Brain microvascular endothelial cell (primary cell): ENCODE measurements at regions not wholly inside any gene's neighbourhood (a gene's known extent, or its start where the extent isn't known, plus 50 kb on each side); places are given as distances from the start of the nearest gene placed in this dataset.

Experiments used
- DNase-seq: peaks from one replicate; pipeline ENCODE4 v3.0.0-alpha.2; 2020
- H3K27ac ChIP-seq: fragments of 250-450 bp; sonication (Bioruptor Pico); 2 replicates; pipeline ENCODE4 v1.5.1; 2020; ENCODE audit warnings: mild to moderate bottlenecking, moderate library complexity
- H3K27me3 ChIP-seq: fragments of 250-450 bp; sonication (Bioruptor Pico); replicated peaks from 2 replicates; pipeline ENCODE4 v1.5.1; 2020; ENCODE audit warnings: mild to moderate bottlenecking
- H3K36me3 ChIP-seq: fragments of 250-450 bp; sonication (Bioruptor Pico); replicated peaks from 2 replicates; pipeline ENCODE4 v1.5.1; 2020; ENCODE audit warnings: mild to moderate bottlenecking
- H3K4me3 ChIP-seq: 2 replicates; pipeline ENCODE4 v1.5.1; 2011; ENCODE audit warnings: low read depth, mild to moderate bottlenecking, control low read depth, low read length, moderate library complexity
- in situ Hi-C: cut with HindIII; loops from 2 replicates; pipeline ENCODE4 v1.10.0; 2017; ENCODE audit warnings: low sequenced_read_pairs, low pct_ligation_motif_present
- TF ChIP-seq, protein P1 (sequence below): IDR thresholded peaks from 2 replicates; pipeline ENCODE4 v1.5.1; 2011; ENCODE audit warnings: low read depth, mild to moderate bottlenecking, moderate library complexity, low read length, control low read depth, inconsistent platforms; ENCODE audit errors: missing control alignments

DNA sequence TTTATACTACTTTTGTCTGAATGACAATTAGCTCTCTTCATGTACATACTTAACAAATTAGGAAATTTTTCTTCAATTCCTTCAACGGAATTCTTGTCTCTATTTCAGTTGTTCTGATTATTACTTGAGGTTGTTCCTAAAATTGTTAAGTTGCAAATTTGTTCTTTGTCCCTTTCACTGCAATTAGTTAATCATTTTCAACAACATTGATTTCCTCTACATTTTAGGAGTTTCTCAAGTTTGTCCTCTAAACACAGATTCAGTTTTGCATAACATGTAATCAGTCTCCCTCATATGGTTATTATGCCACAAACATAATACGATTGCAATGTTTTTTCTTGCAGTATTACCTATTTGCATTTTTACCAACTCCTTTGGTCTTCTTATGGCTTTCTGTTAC, 283.5 kb downstream of the SV2B start:
- TF ChIP-seq, protein P1, sequence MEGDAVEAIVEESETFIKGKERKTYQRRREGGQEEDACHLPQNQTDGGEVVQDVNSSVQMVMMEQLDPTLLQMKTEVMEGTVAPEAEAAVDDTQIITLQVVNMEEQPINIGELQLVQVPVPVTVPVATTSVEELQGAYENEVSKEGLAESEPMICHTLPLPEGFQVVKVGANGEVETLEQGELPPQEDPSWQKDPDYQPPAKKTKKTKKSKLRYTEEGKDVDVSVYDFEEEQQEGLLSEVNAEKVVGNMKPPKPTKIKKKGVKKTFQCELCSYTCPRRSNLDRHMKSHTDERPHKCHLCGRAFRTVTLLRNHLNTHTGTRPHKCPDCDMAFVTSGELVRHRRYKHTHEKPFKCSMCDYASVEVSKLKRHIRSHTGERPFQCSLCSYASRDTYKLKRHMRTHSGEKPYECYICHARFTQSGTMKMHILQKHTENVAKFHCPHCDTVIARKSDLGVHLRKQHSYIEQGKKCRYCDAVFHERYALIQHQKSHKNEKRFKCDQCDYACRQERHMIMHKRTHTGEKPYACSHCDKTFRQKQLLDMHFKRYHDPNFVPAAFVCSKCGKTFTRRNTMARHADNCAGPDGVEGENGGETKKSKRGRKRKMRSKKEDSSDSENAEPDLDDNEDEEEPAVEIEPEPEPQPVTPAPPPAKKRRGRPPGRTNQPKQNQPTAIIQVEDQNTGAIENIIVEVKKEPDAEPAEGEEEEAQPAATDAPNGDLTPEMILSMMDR = no peak
- DNase-seq = no peak
- H3K4me3 ChIP-seq = no peak overlapping the region
- H3K27ac ChIP-seq = no peak overlapping the region
- H3K36me3 ChIP-seq = no peaks in the 10 kb centered on the region
- H3K27me3 ChIP-seq = no peaks in the 10 kb centered on the region
- in situ Hi-C loops = no loop called here

DNA sequence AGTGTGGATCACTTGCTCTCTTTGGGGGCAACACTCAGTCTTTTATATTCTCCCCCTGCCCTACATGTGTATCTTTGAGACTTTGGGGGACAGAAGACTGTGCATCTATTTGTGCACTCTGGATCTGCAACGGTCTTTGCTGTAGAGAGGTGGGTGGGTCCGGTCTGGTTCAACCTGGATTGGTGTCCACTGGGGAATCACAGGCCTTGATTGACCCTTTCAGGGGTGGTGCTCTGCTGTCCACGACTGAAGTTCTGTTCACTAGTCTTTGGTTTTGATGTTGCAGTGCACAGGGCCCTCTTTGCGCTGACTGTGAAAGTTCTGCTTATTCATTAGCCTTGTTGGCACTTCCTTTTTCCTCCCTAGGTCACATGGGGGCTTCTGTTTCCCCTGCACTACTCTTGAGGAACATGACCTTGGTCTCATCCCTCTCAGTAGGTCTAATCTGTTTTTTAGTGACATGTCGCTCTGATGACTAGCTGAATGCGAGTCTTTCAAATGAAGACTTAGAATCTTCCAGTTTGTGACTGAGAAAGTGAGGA, 284.2 kb downstream of the SV2B start:
- in situ Hi-C loops = no loop called here
- Histone ChIP-seq H3K36me3 (no peaks in the 10 kb centered on the region), H3K27me3 (no peaks in the 10 kb centered on the region), H3K27ac (no peak overlapping the region), H3K4me3 (no peak overlapping the region)
- DNase-seq = no peak
- TF ChIP-seq, protein P1 = no peak

GRCh38 chr15:91385311-91385710, 285.3 kb downstream of the SV2B start:
- Histone ChIP-seq H3K4me3 (no peak overlapping the region), H3K27ac (no peak overlapping the region), H3K36me3 (no peaks in the 10 kb centered on the region), H3K27me3 (no peaks in the 10 kb centered on the region)
- TF ChIP-seq, protein P1 = no peak
- in situ Hi-C loops = no loop called here
- no peak for DNase-seq

DNA sequence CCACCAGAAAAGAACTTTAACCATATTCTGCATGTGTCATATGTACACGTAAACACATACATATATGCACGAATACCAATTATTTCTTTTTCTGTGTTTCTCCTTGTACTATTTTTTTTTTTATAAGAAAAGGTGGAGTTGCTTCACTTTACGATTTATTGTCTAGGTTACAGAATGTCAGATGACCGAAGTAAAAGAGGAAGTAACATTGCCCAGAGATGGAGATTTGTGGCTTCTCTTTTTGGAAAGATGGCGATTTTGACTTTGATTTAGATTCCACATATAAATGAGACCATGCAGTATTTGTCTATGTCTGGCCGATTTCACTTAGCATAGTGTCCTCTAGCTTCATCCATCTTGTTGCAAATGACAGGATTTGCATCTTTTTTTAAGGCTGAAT, 293.1 kb downstream of the SV2B start:
- no peak overlapping the region for H3K27ac ChIP-seq
- in situ Hi-C loops = no loop called here
- DNase-seq = no peak

DNA sequence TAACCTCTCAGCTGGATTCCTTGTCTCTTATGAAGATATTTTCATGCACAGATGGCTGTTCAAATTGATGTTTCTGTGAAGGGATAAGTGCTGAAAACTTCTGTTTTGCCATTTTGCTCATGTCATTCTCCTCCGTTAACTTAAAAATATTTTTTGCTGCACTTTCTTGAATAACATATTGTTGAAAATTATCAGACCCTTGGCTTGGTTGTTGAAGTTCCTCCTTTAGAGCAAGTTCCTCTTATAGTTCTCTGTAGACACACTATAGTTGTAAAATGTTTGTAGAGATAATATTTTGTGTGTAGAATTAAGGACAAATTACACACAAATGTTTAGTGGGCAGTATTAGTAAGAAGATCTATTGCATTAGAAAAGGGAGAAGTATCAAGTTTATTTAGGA, 300.4 kb downstream of the SV2B start:
- TF ChIP-seq, protein P1 = no peak
- in situ Hi-C loops = no loop called here
- no peak for DNase-seq
- no peaks in the 10 kb centered on the region for H3K36me3 ChIP-seq
- no peaks in the 10 kb centered on the region for H3K27me3 ChIP-seq
- H3K4me3 ChIP-seq = no peak overlapping the region
- H3K27ac ChIP-seq = no peak overlapping the region

More for the DNA sequence above, 293.1 kb downstream of the SV2B start:
- no peak overlapping the region for H3K4me3 ChIP-seq
- TF ChIP-seq, protein P1 = no peak
- no peaks in the 10 kb centered on the region for H3K27me3 ChIP-seq
- no peaks in the 10 kb centered on the region for H3K36me3 ChIP-seq

GRCh38 chr15:91407269-91407889, 307.3 kb downstream of the SV2B start:
- DNase-seq = no peak
- Histone ChIP-seq H3K27ac (no peak overlapping the region), H3K4me3 (no peak overlapping the region), H3K27me3 (no peaks in the 10 kb centered on the region), H3K36me3 (no peaks in the 10 kb centered on the region)
- TF ChIP-seq, protein P1 = no peak
- in situ Hi-C loops = no loop called here
